Liver (tissue), 3 donors: ENCODE measurements at regions not wholly inside any gene's neighbourhood (a gene's known extent, or its start where the extent isn't known, plus 50 kb on each side); places are given as distances from the start of the nearest gene placed in this dataset.

ENCODE experiments used
- EGR1 ChIP-seq, 2 donors: IDR thresholded peaks; 2 replicates each; pipeline ENCODE4 v1.6.1; 2016 to 2018; ENCODE audit warnings: antibody characterized with exemption in 2 of 2, low read depth in 2 of 2
- FOXA1 ChIP-seq: IDR thresholded peaks from 2 replicates; pipeline ENCODE4 v1.6.1; 2016; ENCODE audit warnings: antibody characterized with exemption
- GABPA ChIP-seq, 2 donors: IDR thresholded peaks in 1 of 2; conservative IDR thresholded peaks in 1 of 2; 2 replicates each; pipeline ENCODE4 v1.6.1; 2016; ENCODE audit warnings: antibody characterized with exemption in 2 of 2, mild to moderate bottlenecking in 1 of 2, moderate library complexity in 1 of 2
- JUND ChIP-seq, 2 donors: IDR thresholded peaks; 2 replicates each; pipeline ENCODE4 v1.6.1; 2016; ENCODE audit warnings: antibody characterized with exemption in 2 of 2
- MAX ChIP-seq: IDR thresholded peaks from 2 replicates; pipeline ENCODE4 v1.6.1; 2016; ENCODE audit warnings: antibody characterized with exemption
- RAD21 ChIP-seq, 2 donors: IDR thresholded peaks; 2 replicates each; pipeline ENCODE4 v1.6.1; 2016; ENCODE audit warnings: antibody characterized with exemption in 2 of 2, mild to moderate bottlenecking in 2 of 2
- RXRA ChIP-seq, 2 donors: IDR thresholded peaks; 2 replicates each; pipeline ENCODE4 v1.6.1; 2017 to 2018; ENCODE audit warnings: antibody characterized with exemption in 2 of 2, mild to moderate bottlenecking in 1 of 2
- SP1 ChIP-seq: IDR thresholded peaks from 2 replicates; pipeline ENCODE4 v1.6.1; 2018; ENCODE audit warnings: antibody characterized with exemption, mild to moderate bottlenecking
- TAF1 ChIP-seq: conservative IDR thresholded peaks from 2 replicates; pipeline ENCODE4 v1.6.1; 2016; ENCODE audit warnings: antibody characterized with exemption, mild to moderate bottlenecking
- YY1 ChIP-seq: IDR thresholded peaks from 2 replicates; pipeline ENCODE4 v1.6.1; 2016; ENCODE audit warnings: antibody characterized with exemption, mild to moderate bottlenecking
- TF ChIP-seq, protein P1 (sequence below): fragments of 150-350 bp; IDR thresholded peaks from 2 replicates; pipeline ENCODE4 v1.5.1; 2017; ENCODE audit warnings: improper control_type of control experiment, low read depth, low read length; ENCODE audit not compliant: missing input control
- TF ChIP-seq, protein P2 (sequence below): IDR thresholded peaks from 2 replicates; pipeline ENCODE4 v1.6.1; 2016; ENCODE audit warnings: antibody characterized with exemption, mild to moderate bottlenecking
- TF ChIP-seq, protein P3 (sequence below): IDR thresholded peaks from 2 replicates; pipeline ENCODE4 v1.6.1; 2016; ENCODE audit warnings: antibody characterized with exemption
- donor health status: healthy.
- donor health status: healthy.

DNA sequence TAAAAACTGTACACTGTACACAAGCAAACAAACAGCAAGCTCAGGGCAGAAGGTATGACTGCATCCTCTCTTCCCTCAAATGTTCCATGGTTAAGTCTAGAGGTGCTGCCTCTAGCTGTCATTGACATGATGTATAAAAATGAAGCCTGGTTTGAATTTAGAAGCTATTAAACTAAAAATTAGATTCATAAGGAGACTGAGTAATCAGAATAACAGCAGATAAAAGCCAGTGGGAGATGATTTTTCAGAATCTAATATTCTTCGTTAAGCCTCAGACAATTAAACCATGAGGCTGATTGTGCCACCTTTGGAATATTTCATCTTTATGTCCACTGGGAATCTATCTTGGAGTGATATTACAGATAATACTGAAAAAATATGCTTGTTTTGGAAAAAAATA, 101.4 kb upstream of the ZC3H12C start:
- TF ChIP-seq, protein P1, sequence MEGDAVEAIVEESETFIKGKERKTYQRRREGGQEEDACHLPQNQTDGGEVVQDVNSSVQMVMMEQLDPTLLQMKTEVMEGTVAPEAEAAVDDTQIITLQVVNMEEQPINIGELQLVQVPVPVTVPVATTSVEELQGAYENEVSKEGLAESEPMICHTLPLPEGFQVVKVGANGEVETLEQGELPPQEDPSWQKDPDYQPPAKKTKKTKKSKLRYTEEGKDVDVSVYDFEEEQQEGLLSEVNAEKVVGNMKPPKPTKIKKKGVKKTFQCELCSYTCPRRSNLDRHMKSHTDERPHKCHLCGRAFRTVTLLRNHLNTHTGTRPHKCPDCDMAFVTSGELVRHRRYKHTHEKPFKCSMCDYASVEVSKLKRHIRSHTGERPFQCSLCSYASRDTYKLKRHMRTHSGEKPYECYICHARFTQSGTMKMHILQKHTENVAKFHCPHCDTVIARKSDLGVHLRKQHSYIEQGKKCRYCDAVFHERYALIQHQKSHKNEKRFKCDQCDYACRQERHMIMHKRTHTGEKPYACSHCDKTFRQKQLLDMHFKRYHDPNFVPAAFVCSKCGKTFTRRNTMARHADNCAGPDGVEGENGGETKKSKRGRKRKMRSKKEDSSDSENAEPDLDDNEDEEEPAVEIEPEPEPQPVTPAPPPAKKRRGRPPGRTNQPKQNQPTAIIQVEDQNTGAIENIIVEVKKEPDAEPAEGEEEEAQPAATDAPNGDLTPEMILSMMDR: no peak
- TF ChIP-seq YY1 (no peak), EGR1 (IDR thresholded peaks at IDR 0.05; ENCODE audit: low read depth in 2 of 2) (no peak), TAF1 (no peak), MAX (no peak), GABPA (IDR thresholded peaks at IDR 0.05 in 1 of 2, conservative IDR thresholded peaks at IDR 0.05 in 1 of 2) (no peak), RAD21 (IDR thresholded peaks at IDR 0.05) (no peak), FOXA1 (no peak), SP1 (no peak), RXRA (IDR thresholded peaks at IDR 0.05) (no peak), JUND (IDR thresholded peaks at IDR 0.05) (no peak)
- TF ChIP-seq, protein P2, sequence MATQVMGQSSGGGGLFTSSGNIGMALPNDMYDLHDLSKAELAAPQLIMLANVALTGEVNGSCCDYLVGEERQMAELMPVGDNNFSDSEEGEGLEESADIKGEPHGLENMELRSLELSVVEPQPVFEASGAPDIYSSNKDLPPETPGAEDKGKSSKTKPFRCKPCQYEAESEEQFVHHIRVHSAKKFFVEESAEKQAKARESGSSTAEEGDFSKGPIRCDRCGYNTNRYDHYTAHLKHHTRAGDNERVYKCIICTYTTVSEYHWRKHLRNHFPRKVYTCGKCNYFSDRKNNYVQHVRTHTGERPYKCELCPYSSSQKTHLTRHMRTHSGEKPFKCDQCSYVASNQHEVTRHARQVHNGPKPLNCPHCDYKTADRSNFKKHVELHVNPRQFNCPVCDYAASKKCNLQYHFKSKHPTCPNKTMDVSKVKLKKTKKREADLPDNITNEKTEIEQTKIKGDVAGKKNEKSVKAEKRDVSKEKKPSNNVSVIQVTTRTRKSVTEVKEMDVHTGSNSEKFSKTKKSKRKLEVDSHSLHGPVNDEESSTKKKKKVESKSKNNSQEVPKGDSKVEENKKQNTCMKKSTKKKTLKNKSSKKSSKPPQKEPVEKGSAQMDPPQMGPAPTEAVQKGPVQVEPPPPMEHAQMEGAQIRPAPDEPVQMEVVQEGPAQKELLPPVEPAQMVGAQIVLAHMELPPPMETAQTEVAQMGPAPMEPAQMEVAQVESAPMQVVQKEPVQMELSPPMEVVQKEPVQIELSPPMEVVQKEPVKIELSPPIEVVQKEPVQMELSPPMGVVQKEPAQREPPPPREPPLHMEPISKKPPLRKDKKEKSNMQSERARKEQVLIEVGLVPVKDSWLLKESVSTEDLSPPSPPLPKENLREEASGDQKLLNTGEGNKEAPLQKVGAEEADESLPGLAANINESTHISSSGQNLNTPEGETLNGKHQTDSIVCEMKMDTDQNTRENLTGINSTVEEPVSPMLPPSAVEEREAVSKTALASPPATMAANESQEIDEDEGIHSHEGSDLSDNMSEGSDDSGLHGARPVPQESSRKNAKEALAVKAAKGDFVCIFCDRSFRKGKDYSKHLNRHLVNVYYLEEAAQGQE: no peak
- TF ChIP-seq, protein P3, sequence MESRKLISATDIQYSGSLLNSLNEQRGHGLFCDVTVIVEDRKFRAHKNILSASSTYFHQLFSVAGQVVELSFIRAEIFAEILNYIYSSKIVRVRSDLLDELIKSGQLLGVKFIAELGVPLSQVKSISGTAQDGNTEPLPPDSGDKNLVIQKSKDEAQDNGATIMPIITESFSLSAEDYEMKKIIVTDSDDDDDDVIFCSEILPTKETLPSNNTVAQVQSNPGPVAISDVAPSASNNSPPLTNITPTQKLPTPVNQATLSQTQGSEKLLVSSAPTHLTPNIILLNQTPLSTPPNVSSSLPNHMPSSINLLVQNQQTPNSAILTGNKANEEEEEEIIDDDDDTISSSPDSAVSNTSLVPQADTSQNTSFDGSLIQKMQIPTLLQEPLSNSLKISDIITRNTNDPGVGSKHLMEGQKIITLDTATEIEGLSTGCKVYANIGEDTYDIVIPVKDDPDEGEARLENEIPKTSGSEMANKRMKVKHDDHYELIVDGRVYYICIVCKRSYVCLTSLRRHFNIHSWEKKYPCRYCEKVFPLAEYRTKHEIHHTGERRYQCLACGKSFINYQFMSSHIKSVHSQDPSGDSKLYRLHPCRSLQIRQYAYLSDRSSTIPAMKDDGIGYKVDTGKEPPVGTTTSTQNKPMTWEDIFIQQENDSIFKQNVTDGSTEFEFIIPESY: no peak
